ENCODE measurements at regions not wholly inside any gene's neighbourhood (a gene's known extent, or its start where the extent isn't known, plus 50 kb on each side); places are given as distances from the start of the nearest gene placed in this dataset.

GRCh38 chr7:46145412-46145811 is 224.3 kb upstream of the IGFBP3 start:
- TF ChIP-seq REST (IDR thresholded peaks at IDR 0.05; ENCODE audit: insufficient read depth in 1 of 2, low read depth in 2 of 2, low read length in 2 of 2) (no peak), POLR2AphosphoS5 (IDR thresholded peaks at IDR 0.05; ENCODE audit: low read depth, low read length) (no peak), TAF1 (IDR thresholded peaks at IDR 0.05; ENCODE audit: borderline replicate concordance, insufficient read depth, low read length) (no peak)
